Kidney (tissue), 13 donors: ENCODE measurements at regions not wholly inside any gene's neighbourhood (a gene's known extent, or its start where the extent isn't known, plus 50 kb on each side); places are given as distances from the start of the nearest gene placed in this dataset.

ENCODE experiments used
- DNase-seq, 5 donors: peaks; one replicate each; pipeline ENCODE4 v3.0.0-alpha.2; 2013 to 2020
- FAIRE-seq: peaks from 2 replicates; lab custom pipeline; 2012; peaks lifted over from hg19 to GRCh38; lab: Jason Lieb, UNC
- H3K27ac ChIP-seq, 2 donors: one replicate each; pipeline ENCODE4 v1.7.0; 2013; ENCODE audit warnings: low read depth in 2 of 2, low read length in 2 of 2, inconsistent platforms in 1 of 2
- H3K27me3 ChIP-seq: one replicate; pipeline ENCODE4 v1.7.1; 2013; ENCODE audit warnings: low read length, inconsistent platforms; ENCODE audit not compliant: control insufficient read depth, insufficient read depth
- H3K36me3 ChIP-seq, 3 donors: one replicate each; pipeline versions ENCODE4 v1.7.0 to v1.7.1; 2013; ENCODE audit warnings: low read length in 3 of 3, control low read depth in 1 of 3, inconsistent platforms in 1 of 3; ENCODE audit not compliant: insufficient read depth in 3 of 3, control insufficient read depth in 2 of 3
- H3K4me1 ChIP-seq, 3 donors: one replicate each; pipeline versions ENCODE4 v1.7.0 to v1.7.1; 2013; ENCODE audit warnings: low read length in 3 of 3, inconsistent platforms in 1 of 3, low read depth in 1 of 3; ENCODE audit not compliant: control insufficient read depth in 2 of 3, insufficient read depth in 2 of 3
- H3K4me3 ChIP-seq, 3 donors: one replicate each; pipeline versions ENCODE4 v1.7.0 to v1.8.1; 2013; ENCODE audit warnings: low read length in 3 of 3, control low read depth in 1 of 3, inconsistent platforms in 1 of 3
- H3K9ac ChIP-seq, 3 donors: one replicate each; pipeline versions ENCODE4 v1.7.0 to v1.7.1; 2013; ENCODE audit warnings: low read length in 3 of 3, control low read depth in 1 of 3, inconsistent platforms in 1 of 3
- H3K9me3 ChIP-seq, 3 donors: one replicate each; pipeline versions ENCODE4 v1.7.0 to v1.7.1; 2013; ENCODE audit warnings: low read length in 3 of 3, control low read depth in 1 of 3, inconsistent platforms in 1 of 3; ENCODE audit not compliant: control insufficient read depth in 2 of 3, insufficient read depth in 1 of 3
- CTCF ChIP-seq: IDR thresholded peaks from 3 replicates; pipeline ENCODE4 v1.5.1; 2012; ENCODE audit warnings: mild to moderate bottlenecking, moderate library complexity, borderline replicate concordance; ENCODE audit not compliant: insufficient read depth; ENCODE audit errors: extremely low read depth
- intact Hi-C: fragments of 100-400 bp; cut with DNase I; formaldehyde crosslinking; loops from one replicate; pipeline ENCODE4 v1.11.1; 2022
- donor health status: control.
- donor health status: control.
- donor health status: control.
- donor health status: control.
- donor health status: control.
- donor health status: DM: yes; HTN: yes; CAD: no.
- donor health status: Normal renal cell carcinoma (clear cell type).

DNA sequence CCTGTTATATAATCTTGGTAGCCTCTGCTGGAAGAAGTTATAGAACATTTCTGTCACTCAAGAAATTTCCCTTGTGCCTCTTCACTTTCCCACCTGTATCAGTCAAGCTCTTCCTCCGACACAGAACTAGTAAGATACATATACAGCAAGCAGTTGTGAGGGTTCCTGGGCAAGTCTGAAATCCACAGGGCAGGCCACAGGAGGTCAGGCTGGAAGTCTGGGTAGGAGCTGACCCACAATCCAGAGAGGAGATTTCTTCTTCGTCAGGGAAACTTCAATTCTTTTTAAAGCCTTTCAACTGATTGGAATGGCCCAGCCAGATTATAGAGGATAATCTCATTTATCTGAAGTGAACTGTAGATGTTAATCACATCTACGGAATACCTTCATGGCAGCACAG lies 96.4 kb upstream of the FMN2 start:
- DNase-seq (no peak), FAIRE-seq (no peak)
- no peaks in the 10 kb centered on the region for H3K9me3 ChIP-seq
- no peak overlapping the region for H3K4me3 ChIP-seq
- H3K27ac ChIP-seq = no peak overlapping the region
- no peak overlapping the region for H3K9ac ChIP-seq
- intact Hi-C loops = no loop called here
- no peaks in the 10 kb centered on the region for H3K4me1 ChIP-seq
- H3K36me3 ChIP-seq = no peaks in the 10 kb centered on the region
- H3K27me3 ChIP-seq = peaks cover 8% of the 10 kb centered on the region
- TF ChIP-seq CTCF = no peak

DNA sequence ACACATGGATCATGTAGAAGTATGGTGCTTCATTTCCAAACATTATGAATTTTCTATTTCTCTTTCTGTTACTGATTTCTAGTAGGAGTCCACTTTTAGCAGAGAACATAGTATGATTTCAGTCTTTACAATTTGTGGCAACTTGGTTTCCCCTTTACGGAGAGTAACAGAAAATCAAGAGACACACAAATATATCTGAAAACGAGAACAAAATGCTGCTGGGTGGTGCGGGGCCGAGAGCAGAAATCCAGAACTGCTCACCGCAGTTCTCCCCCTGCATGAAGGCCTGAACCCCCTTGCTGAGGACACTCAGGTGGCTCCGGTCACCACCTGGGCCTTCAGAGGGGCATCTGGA lies 94.5 kb upstream of the FMN2 start:
- FAIRE-seq (no peak), DNase-seq (no peak)
- Histone ChIP-seq H3K9me3 (no peaks in the 10 kb centered on the region), H3K9ac (no peak overlapping the region), H3K36me3 (no peaks in the 10 kb centered on the region), H3K4me1 (no peaks in the 10 kb centered on the region), H3K27me3 (peaks cover 8% of the 10 kb centered on the region), H3K4me3 (no peak overlapping the region), H3K27ac (no peak overlapping the region)
- intact Hi-C loops = no loop called here
- no peak for TF ChIP-seq CTCF

GRCh38 chr1:239997515-239998311 lies 94.0 kb upstream of the FMN2 start:
- peaks cover 8% of the 10 kb centered on the region for H3K27me3 ChIP-seq
- DNase-seq (peak in 4 of 5 donors; percentile 44 to 66 (median 56)), FAIRE-seq (no peak)
- peak overlapping the region in 1 of 3 donors; percentile 38 for H3K4me3 ChIP-seq
- H3K4me1 ChIP-seq = no peaks in the 10 kb centered on the region
- peak; percentile 18 for TF ChIP-seq CTCF
- H3K36me3 ChIP-seq = no peaks in the 10 kb centered on the region
- no peak overlapping the region for H3K27ac ChIP-seq
- H3K9me3 ChIP-seq = no peaks in the 10 kb centered on the region
- intact Hi-C loops = no loop called here
- H3K9ac ChIP-seq = no peak overlapping the region

- H3K4me3 ChIP-seq = peak overlapping the region in 1 of 3 donors; percentile 38
- intact Hi-C loops = no loop called here
- no peak for DNase-seq
- TF ChIP-seq CTCF = no peak
- no peaks in the 10 kb centered on the region for H3K36me3 ChIP-seq
- no peak overlapping the region for H3K27ac ChIP-seq
- H3K9ac ChIP-seq = no peak overlapping the region
- H3K4me1 ChIP-seq = no peaks in the 10 kb centered on the region
- H3K27me3 ChIP-seq = peaks cover 8% of the 10 kb centered on the region
- FAIRE-seq = no peak
- H3K9me3 ChIP-seq = no peaks in the 10 kb centered on the region
Observed at GRCh38 chr1:239998312-239998649, 93.4 kb upstream of the FMN2 start.
